ENCODE measurements at regions not wholly inside any gene's neighbourhood (a gene's known extent, or its start where the extent isn't known, plus 50 kb on each side); places are given as distances from the start of the nearest gene placed in this dataset.

DNA sequence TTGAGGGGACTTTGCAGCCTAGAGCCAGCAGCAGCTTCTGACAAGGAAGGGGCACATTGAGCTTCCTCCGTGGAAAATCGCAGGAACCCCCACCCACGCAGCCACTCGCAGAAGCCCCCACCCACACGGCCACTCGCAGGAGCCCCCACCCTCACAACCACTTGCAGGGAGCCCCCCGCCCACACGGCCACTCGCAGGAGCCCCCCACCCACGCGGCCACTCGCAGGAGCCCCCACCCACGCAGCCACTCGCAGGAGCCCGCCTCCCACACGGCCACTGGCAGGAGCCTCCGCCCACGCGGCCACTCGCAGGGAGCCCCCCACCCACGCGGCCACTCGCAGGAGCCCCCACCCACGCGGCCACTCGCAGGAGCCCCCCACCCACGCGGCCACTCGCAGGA is 228.4 kb upstream of the CDH4 start:
- no peaks in the 10 kb centered on the region for H3K9me3 ChIP-seq (ENCODE audit: control insufficient read depth, low read length, poor library complexity, severe bottlenecking)
- no peak for ATAC-seq
- no peak for DNase-seq
- H3K4me1 Mint-ChIP-seq: no peaks in the 10 kb centered on the region
- H3K27ac Mint-ChIP-seq: no peak overlapping the region
- no peak overlapping the region for H3K4me3 Mint-ChIP-seq
- no peaks in the 10 kb centered on the region for H3K27me3 Mint-ChIP-seq
- no peaks in the 10 kb centered on the region for H3K36me3 Mint-ChIP-seq (ENCODE audit: low read depth)

DNA sequence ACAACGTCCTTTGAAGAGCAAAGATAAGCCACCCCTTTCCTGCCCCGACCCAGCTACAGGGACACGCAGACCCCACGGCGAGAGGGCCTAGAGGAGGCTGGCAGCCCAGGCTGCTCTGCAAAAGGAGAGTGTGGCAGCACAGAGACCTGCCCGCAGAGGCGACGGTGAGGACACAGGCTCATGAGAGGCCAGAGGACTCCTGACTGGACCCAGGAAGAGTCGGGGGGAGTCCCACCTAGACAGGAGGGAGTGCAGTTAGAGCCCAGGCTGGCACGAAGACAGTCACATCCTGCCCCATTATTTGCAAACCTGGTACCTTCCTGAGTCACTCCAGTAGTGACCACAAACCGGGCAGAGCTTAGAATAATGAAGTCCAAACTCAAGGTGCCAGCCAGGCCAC is 227.7 kb upstream of the CDH4 start:
- no peaks in the 10 kb centered on the region for H3K36me3 Mint-ChIP-seq (ENCODE audit: low read depth)
- no peak overlapping the region for H3K27ac Mint-ChIP-seq
- H3K9me3 ChIP-seq (ENCODE audit: control insufficient read depth, low read length, poor library complexity, severe bottlenecking): no peaks in the 10 kb centered on the region
- ATAC-seq (no peak), DNase-seq (no peak)
- no peaks in the 10 kb centered on the region for H3K27me3 Mint-ChIP-seq
- no peak overlapping the region for H3K4me3 Mint-ChIP-seq
- H3K4me1 Mint-ChIP-seq: no peaks in the 10 kb centered on the region

DNA sequence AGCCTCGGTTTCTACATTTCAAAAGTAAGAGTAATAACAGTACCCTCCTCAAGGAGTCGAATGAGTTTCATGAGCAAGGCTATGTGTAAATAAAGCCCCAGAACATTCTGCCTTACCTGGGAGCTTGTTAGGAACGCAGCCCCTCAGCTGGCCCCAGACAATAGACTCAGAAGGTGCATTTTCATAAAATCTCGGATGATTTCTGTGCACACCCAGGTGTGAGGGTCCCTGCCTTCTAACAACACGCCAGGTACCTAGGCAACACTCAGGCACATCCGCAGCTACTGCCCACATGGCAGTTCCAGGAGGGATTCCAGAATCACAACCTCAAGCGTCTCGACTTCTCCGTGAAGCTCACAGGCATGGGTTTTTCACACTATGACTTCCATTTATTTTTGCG is 226.5 kb upstream of the CDH4 start:
- DNase-seq (no peak), ATAC-seq (no peak)
- Mint-ChIP-seq H3K27me3 (no peaks in the 10 kb centered on the region), H3K4me1 (no peaks in the 10 kb centered on the region), H3K27ac (no peak overlapping the region), H3K36me3 (ENCODE audit: low read depth) (no peaks in the 10 kb centered on the region), H3K4me3 (no peak overlapping the region)
- no peaks in the 10 kb centered on the region for H3K9me3 ChIP-seq (ENCODE audit: control insufficient read depth, low read length, poor library complexity, severe bottlenecking)

DNA sequence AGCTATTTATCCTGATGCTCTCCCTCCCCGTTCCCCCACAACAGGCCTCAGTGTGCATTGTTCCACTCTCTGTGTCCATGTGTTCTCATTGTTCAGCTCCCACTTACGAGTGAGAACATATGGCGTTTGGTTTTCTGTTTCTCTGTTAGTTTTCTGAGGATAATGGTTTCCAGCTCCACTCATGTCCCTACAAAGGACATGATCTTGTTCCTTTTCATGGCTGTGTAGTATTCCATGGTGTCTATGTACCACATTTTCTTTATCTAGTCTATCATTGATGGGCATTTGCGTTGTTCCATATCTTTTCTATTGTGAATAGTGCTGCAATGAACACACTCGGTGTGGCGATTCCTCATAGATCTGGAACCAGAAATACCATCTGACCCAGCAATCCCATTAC is 225.9 kb upstream of the CDH4 start:
- no peaks in the 10 kb centered on the region for H3K36me3 Mint-ChIP-seq (ENCODE audit: low read depth)
- H3K9me3 ChIP-seq (ENCODE audit: control insufficient read depth, low read length, poor library complexity, severe bottlenecking): no peaks in the 10 kb centered on the region
- no peaks in the 10 kb centered on the region for H3K4me1 Mint-ChIP-seq
- no peak overlapping the region for H3K4me3 Mint-ChIP-seq
- H3K27me3 Mint-ChIP-seq: no peaks in the 10 kb centered on the region
- H3K27ac Mint-ChIP-seq: no peak overlapping the region
- ATAC-seq (no peak), DNase-seq (no peak)

DNA sequence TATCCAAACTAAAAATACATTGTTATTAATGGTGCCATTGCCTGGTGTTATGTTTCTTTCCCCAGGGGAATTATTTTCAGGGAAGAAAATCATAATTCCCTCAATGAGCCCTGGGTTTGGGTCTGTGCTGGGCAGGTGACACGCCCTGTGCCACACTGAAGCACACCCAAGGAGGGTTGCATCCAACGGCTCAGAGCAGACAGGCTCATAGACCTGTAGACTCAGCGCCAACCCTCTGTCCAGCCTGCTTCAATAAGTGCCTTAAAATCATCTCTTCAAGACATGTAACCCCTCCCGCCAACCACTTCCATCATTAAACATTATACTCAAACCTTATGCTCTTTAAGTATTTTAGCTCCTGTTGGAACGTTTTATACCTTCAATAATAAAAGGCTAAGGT is 225.3 kb upstream of the CDH4 start:
- ATAC-seq (no peak), DNase-seq (no peak)
- no peaks in the 10 kb centered on the region for H3K27me3 Mint-ChIP-seq
- no peaks in the 10 kb centered on the region for H3K36me3 Mint-ChIP-seq (ENCODE audit: low read depth)
- no peaks in the 10 kb centered on the region for H3K4me1 Mint-ChIP-seq
- no peak overlapping the region for H3K27ac Mint-ChIP-seq
- H3K9me3 ChIP-seq (ENCODE audit: control insufficient read depth, low read length, poor library complexity, severe bottlenecking): no peaks in the 10 kb centered on the region
- no peak overlapping the region for H3K4me3 Mint-ChIP-seq

DNA sequence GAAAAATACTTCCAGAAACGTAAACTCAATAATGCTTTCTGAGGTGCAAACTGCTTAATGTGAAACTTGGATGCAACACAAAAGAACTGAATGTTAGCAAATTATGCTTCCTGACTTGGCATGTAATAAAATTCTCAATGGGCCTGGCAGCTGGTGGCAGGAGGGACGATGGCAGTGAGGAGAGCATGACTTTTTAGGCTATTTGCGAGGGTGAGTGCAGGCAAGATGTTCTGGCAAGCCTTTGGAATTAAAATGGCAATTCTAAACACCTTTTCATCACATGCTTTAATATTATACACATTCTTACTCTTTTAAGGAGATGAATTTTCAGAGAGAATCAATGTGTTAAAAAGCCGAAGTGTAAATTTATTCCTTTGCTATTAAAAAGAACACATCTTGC is 224.8 kb upstream of the CDH4 start:
- no peak for ATAC-seq
- no peaks in the 10 kb centered on the region for H3K36me3 Mint-ChIP-seq (ENCODE audit: low read depth)

DNA sequence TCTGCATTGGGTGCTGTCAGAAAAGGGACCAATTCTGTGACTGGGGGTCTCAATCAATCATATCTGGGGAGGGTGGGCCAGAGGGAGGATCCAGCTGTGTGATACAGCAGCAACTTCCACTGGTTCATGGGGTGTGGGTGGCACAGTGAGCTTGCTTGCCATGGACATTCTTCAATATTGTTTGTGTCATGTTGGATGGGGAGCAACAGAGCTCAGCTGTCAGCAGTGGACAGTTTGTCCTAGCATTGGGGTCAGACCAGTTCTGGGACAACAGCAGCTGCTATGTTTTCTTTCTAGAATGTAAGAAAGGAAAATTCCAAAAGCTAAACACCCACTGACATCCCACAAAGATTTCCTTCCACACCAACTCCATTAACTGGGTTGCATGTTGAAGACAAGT is 221.9 kb upstream of the CDH4 start:
- Mint-ChIP-seq H3K27me3 (no peaks in the 10 kb centered on the region), H3K36me3 (ENCODE audit: low read depth) (no peaks in the 10 kb centered on the region), H3K27ac (no peak overlapping the region), H3K4me1 (no peaks in the 10 kb centered on the region), H3K4me3 (no peak overlapping the region)
- H3K9me3 ChIP-seq (ENCODE audit: control insufficient read depth, low read length, poor library complexity, severe bottlenecking): no peaks in the 10 kb centered on the region
- DNase-seq (no peak), ATAC-seq (no peak)

More for the DNA sequence above, 224.8 kb upstream of the CDH4 start:
- no peak overlapping the region for H3K27ac Mint-ChIP-seq
- no peaks in the 10 kb centered on the region for H3K27me3 Mint-ChIP-seq
- no peaks in the 10 kb centered on the region for H3K9me3 ChIP-seq (ENCODE audit: control insufficient read depth, low read length, poor library complexity, severe bottlenecking)
- H3K4me1 Mint-ChIP-seq: no peaks in the 10 kb centered on the region
- no peak overlapping the region for H3K4me3 Mint-ChIP-seq
- DNase-seq: no peak

DNA sequence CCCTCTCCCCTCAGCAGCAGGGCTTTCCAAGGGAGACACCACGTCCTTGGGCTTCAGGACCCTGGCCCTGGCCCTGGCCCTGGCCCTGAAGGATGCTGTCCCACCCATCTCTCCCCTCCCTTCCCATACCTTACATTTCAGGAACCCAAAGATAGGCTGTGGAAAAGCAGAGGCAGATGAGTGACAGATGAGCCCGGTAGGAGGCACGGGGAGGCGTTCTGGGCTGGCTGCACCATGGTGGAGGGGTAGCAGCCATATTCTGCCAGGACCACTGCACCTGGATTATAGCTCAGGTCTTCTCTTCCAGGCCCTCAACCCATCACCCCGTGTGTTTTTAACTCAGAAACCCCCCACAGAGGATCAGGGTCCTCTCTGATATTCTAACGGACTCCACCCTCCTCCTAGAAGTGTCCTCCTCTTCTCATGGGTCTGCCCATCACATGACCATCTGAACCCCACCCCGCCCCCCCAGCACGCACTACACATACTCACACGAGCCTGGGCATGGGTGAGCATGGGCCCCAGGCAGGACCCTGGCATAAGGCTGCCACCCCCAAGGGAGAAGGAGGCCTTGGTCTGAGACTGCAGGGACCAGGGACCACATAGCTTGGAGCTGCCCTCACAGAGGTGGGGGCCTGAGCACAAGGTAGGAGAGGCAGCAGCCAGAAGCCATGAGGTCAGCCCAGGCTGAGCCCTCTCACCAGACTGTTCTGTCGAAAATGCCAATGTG is 220.8 kb upstream of the CDH4 start:
- no peaks in the 10 kb centered on the region for H3K27me3 Mint-ChIP-seq
- H3K9me3 ChIP-seq (ENCODE audit: control insufficient read depth, low read length, poor library complexity, severe bottlenecking): no peaks in the 10 kb centered on the region
- no peaks in the 10 kb centered on the region for H3K36me3 Mint-ChIP-seq (ENCODE audit: low read depth)
- H3K4me1 Mint-ChIP-seq: no peaks in the 10 kb centered on the region
- H3K27ac Mint-ChIP-seq: no peak overlapping the region
- no peak overlapping the region for H3K4me3 Mint-ChIP-seq
- no peak for DNase-seq
- ATAC-seq: no peak

DNA sequence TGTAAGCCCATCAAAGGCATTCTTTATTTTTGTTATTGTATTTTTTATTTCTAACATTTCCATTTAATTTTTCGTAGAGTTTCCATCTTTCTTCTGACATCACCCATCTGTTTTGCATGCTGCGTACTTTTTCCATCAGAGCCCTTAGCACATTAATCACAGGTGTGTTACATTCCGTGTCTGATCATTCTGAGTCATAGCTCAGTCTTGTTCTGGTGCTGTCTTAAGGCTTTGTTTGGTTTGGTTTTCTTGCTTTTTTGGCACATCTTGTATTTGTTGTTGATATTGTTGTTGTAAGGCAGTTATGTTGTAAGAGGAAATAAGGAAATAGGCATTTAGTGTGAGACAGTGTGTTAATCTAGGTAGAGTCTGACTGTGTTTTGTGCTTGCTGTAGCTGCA is 214.6 kb upstream of the CDH4 start:
- no peaks in the 10 kb centered on the region for H3K9me3 ChIP-seq (ENCODE audit: control insufficient read depth, low read length, poor library complexity, severe bottlenecking)
- H3K4me3 Mint-ChIP-seq: no peak overlapping the region
- ATAC-seq (no peak), DNase-seq (no peak)
- no peak overlapping the region for H3K27ac Mint-ChIP-seq
- H3K27me3 Mint-ChIP-seq: no peaks in the 10 kb centered on the region
- no peaks in the 10 kb centered on the region for H3K4me1 Mint-ChIP-seq
- H3K36me3 Mint-ChIP-seq (ENCODE audit: low read depth): no peaks in the 10 kb centered on the region

DNA sequence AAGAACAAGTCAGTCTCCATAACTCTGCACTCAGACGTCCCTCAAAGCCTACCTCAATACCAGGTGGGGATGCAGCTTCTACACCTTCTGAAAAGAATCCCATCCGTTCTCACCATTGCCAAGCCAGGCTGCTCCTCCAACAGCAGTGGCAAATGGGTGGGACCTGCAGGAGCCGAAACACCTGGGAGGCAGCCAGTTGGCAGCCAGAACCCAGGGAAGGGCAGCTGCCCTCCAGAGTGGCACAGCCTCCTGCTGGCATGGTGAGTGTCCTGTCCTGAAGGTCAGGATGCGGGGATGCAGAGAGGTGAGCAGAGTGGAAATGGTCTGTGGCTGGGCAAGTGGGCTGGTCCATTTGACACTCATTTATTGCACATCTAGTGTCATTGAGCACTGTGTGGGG is 210.6 kb upstream of the CDH4 start:
- H3K27me3 Mint-ChIP-seq: no peaks in the 10 kb centered on the region
- no peaks in the 10 kb centered on the region for H3K9me3 ChIP-seq (ENCODE audit: control insufficient read depth, low read length, poor library complexity, severe bottlenecking)
- H3K36me3 Mint-ChIP-seq (ENCODE audit: low read depth): no peaks in the 10 kb centered on the region
- H3K4me1 Mint-ChIP-seq: no peaks in the 10 kb centered on the region
- H3K27ac Mint-ChIP-seq: no peak overlapping the region
- no peak overlapping the region for H3K4me3 Mint-ChIP-seq
- ATAC-seq (no peak), DNase-seq (no peak)

DNA sequence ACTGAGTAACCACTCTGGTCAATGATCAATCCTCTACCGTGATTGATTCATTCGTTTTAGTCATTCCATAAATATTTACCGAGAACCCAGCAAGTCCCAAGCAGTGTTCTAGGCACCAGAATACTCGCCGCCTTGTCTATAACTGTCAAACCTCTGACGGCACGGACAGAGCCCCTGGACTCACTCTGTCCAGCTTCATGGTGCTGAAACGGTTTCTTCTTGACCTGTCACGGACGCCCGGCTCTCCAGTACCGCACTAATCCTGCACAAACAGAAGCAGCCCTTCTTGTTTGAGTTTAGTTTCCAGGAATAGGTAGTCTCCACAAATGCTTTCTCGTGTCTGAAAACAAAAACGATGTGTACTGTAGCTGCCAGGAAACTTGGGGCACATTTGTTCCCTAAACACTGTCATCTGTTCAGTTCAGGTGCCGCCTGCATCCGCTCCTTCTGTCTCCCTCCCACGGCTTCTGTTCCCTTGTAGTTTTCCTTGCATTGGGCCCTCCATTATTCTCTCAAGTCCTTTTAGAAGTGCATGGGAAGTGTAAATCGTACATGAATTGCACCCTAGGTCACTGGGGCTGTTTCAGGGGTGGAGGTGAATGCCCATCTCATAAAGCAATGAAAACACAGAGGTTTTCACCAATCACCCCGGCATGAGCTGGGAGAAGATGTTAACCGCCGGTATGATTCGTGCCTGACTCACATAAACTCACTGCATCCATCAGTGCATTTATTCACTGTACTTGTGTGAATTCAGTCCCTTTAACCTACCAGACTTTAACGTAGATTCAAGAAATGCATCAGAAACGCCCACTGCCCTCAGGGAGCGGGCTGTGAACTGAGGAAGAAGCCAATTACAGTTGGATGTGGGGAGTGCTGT is 209.3 kb upstream of the CDH4 start:
- ATAC-seq (no peak), DNase-seq (no peak)
- no peaks in the 10 kb centered on the region for H3K36me3 Mint-ChIP-seq (ENCODE audit: low read depth)
- H3K27ac Mint-ChIP-seq: no peak overlapping the region
- no peaks in the 10 kb centered on the region for H3K27me3 Mint-ChIP-seq
- H3K9me3 ChIP-seq (ENCODE audit: control insufficient read depth, low read length, poor library complexity, severe bottlenecking): no peaks in the 10 kb centered on the region
- H3K4me1 Mint-ChIP-seq: no peaks in the 10 kb centered on the region
- H3K4me3 Mint-ChIP-seq: no peak overlapping the region

DNA sequence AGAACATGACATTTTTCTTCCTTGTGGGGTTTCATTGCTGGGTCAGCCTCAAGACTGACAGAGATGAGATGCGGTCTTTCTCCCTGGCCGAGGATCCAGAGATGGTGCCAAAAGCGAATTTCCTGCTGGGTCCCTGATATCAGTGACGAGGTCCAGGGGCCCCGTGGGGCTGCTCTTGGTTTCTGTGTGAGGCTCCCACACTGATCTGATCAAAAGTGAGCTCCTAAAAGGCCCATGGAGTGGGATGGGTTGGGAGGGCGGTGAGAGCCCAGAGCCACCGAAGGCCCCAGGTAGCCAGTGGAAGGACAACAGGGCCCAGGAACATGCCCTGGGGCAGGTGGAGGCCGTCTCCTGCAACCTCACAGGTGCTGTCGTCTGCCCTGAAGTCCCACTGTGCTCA is 208.4 kb upstream of the CDH4 start:
- no peaks in the 10 kb centered on the region for H3K4me1 Mint-ChIP-seq
- H3K9me3 ChIP-seq (ENCODE audit: control insufficient read depth, low read length, poor library complexity, severe bottlenecking): no peaks in the 10 kb centered on the region
- H3K36me3 Mint-ChIP-seq (ENCODE audit: low read depth): no peaks in the 10 kb centered on the region
- H3K27me3 Mint-ChIP-seq: no peaks in the 10 kb centered on the region
- DNase-seq (no peak), ATAC-seq (no peak)
- no peak overlapping the region for H3K4me3 Mint-ChIP-seq
- H3K27ac Mint-ChIP-seq: no peak overlapping the region

DNA sequence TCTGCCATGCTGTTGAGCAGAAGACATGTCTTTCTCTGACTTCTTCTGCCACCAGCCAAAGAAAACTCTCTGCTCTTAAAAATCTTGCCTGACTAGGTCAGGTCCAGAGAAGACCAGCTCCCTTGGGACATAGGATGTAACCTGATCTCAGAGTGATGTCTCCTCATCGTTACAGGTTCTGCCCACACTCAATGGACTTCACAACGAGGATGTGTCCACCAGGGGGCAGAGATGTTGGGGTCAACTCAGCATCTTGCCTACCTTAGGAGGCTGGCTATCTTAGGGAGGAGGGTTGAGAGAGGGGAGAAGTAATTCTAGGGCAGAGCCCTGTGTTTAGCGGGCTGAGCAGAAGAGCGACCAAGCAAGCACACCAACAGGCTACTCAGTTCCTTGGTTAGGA is 207.6 kb upstream of the CDH4 start:
- DNase-seq: no peak
- H3K4me3 Mint-ChIP-seq: no peak overlapping the region
- H3K27ac Mint-ChIP-seq: no peak overlapping the region

DNA sequence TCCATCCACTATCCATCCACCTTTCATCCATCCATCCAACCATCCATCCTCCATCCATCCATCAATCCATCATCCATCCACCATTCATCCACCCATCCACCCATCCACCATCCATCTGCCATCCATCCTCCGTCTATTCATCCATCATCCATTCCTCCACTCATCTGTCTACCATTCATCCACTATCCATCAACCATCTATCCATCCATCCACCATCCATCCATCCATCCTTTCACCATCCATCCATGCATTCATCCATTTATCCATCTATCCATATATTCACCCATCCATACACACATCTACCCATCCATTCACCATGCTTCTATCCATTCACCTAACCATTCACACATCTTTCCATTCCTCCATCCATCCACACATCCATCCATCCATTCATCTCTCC is 207.0 kb upstream of the CDH4 start:
- Mint-ChIP-seq H3K4me1 (no peaks in the 10 kb centered on the region), H3K4me3 (no peak overlapping the region), H3K36me3 (ENCODE audit: low read depth) (no peaks in the 10 kb centered on the region), H3K27ac (no peak overlapping the region), H3K27me3 (no peaks in the 10 kb centered on the region)
- DNase-seq: no peak
- no peak for ATAC-seq
- no peaks in the 10 kb centered on the region for H3K9me3 ChIP-seq (ENCODE audit: control insufficient read depth, low read length, poor library complexity, severe bottlenecking)

More for the DNA sequence above, 207.6 kb upstream of the CDH4 start:
- no peaks in the 10 kb centered on the region for H3K9me3 ChIP-seq (ENCODE audit: control insufficient read depth, low read length, poor library complexity, severe bottlenecking)
- Mint-ChIP-seq H3K4me1 (no peaks in the 10 kb centered on the region), H3K27me3 (no peaks in the 10 kb centered on the region), H3K36me3 (ENCODE audit: low read depth) (no peaks in the 10 kb centered on the region)
- no peak for ATAC-seq
